MM.1S (cell line): ENCODE measurements at regions not wholly inside any gene's neighbourhood (a gene's known extent, or its start where the extent isn't known, plus 50 kb on each side); places are given as distances from the start of the nearest gene placed in this dataset.

Source experiments
- DNase-seq: peaks from one replicate; pipeline ENCODE4 v3.0.0-alpha.2; 2015
- H2AFZ ChIP-seq: fragments of 300-600 bp; sonication (generic); 2 replicates; pipeline ENCODE4 v1.6.0; 2016; ENCODE audit warnings: antibody characterized with exemption, low read length
- H3F3A ChIP-seq: fragments of 300-600 bp; sonication (generic); 2 replicates; pipeline ENCODE4 v1.6.1; 2016; ENCODE audit warnings: mild to moderate bottlenecking, antibody characterized with exemption, low read length, moderate library complexity, mixed read lengths; ENCODE audit not compliant: insufficient read depth
- H3K27ac ChIP-seq: fragments of 300-600 bp; sonication (generic); 2 replicates; pipeline ENCODE4 v1.5.1; 2016; ENCODE audit warnings: mild to moderate bottlenecking, low read length
- H3K27me3 ChIP-seq: fragments of 300-600 bp; sonication (generic); replicated peaks from 2 replicates; pipeline ENCODE4 v1.6.0; 2016; ENCODE audit warnings: low read length; ENCODE audit not compliant: insufficient read depth
- H3K36me3 ChIP-seq: fragments of 300-600 bp; sonication (generic); replicated peaks from 2 replicates; pipeline ENCODE4 v1.6.1; 2016; ENCODE audit warnings: mild to moderate bottlenecking, low read length, mixed read lengths; ENCODE audit not compliant: insufficient read depth
- H3K4me1 ChIP-seq: fragments of 300-600 bp; sonication (generic); 2 replicates; pipeline ENCODE4 v1.6.1; 2016; ENCODE audit warnings: low read length, mixed read lengths
- H3K4me2 ChIP-seq: fragments of 300-600 bp; sonication (generic); 2 replicates; pipeline ENCODE4 v1.6.0; 2016; ENCODE audit warnings: low read depth, low read length
- H3K4me3 ChIP-seq: fragments of 300-600 bp; sonication (generic); 2 replicates; pipeline ENCODE4 v1.5.1; 2016; ENCODE audit warnings: low read length, mixed read lengths
- H3K79me2 ChIP-seq: fragments of 300-600 bp; sonication (generic); 2 replicates; pipeline ENCODE4 v1.6.1; 2016; ENCODE audit warnings: mixed run types, low read length, mixed read lengths
- H3K9ac ChIP-seq: fragments of 300-600 bp; sonication (generic); 2 replicates; pipeline ENCODE4 v1.6.1; 2016; ENCODE audit warnings: low read length, mixed read lengths
- H3K9me2 ChIP-seq: fragments of 300-600 bp; sonication (generic); replicated peaks from 2 replicates; pipeline ENCODE4 v1.6.1; 2016; ENCODE audit warnings: mild to moderate bottlenecking, low read length, mixed read lengths; ENCODE audit not compliant: insufficient read depth
- H3K9me3 ChIP-seq: fragments of 300-600 bp; sonication (generic); replicated peaks from 2 replicates; pipeline ENCODE4 v1.6.1; 2016; ENCODE audit warnings: mild to moderate bottlenecking, low read length, mixed read lengths; ENCODE audit not compliant: insufficient read depth
- H4K20me1 ChIP-seq: fragments of 300-600 bp; sonication (generic); 2 replicates; pipeline ENCODE4 v1.6.1; 2016; ENCODE audit warnings: mild to moderate bottlenecking, low read length, moderate library complexity, mixed read lengths; ENCODE audit not compliant: insufficient read depth
- EZH2 ChIP-seq: fragments of 300-600 bp; sonication (generic); optimal IDR thresholded peaks from 2 replicates; pipeline ENCODE3; 2017; ENCODE audit warnings: low read depth, mild to moderate bottlenecking, antibody characterized with exemption, low read length, mixed read lengths
- EZH2phosphoT487 ChIP-seq: fragments of 300-600 bp; sonication (generic); IDR thresholded peaks from 2 replicates; pipeline ENCODE4 v1.6.1; 2018; ENCODE audit warnings: antibody characterized with exemption, low read length
- TF ChIP-seq, protein P1 (sequence below): fragments of 300-600 bp; sonication (generic); IDR thresholded peaks from 2 replicates; pipeline ENCODE4 v1.5.1; 2016; ENCODE audit warnings: antibody characterized with exemption, low read length, mixed read lengths

DNA sequence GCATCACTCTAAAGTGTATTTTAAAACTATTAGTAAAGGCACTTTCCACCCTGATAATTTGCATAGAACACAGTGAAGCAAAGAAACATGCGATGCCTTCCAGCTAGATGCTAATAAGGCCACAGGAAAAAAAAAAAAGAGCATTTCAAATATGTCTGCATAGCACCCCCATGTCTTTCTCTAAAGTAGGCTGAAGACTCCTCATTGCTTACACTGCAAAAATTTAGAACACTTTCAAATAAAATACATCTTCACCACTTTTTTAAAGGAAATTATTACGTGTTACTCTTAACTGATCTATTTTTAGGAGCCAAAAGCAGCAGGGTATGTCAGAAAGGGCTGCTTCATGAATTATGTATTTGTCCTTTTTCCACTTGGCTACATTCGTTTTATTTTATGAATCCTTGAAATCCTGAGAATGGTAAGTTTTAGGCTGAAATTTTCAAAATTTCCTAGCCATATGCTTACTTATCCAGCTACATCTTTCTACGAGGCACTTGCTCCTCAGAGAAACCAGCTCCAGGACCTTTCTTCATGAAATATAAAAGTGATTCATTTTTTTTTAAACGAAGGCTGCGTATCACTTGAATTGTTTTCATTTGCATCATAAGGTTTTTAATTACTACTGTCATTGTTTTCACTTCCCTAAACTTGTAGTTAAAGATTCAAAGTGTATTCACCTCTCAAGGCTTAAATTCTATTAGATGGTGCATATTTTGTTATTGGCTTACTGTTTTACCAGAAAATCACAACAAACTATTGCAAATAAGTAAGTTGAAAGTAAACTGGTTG is 513.0 kb downstream of the PTPRC start:
- Histone ChIP-seq H3K36me3 (no peaks in the 10 kb centered on the region), H4K20me1 (no peaks in the 10 kb centered on the region), H3K4me2 (no peak overlapping the region), H3K9me2 (no peaks in the 10 kb centered on the region), H3K4me3 (no peak overlapping the region), H3K27me3 (no peaks in the 10 kb centered on the region), H3F3A (no peaks in the 10 kb centered on the region), H3K9me3 (no peaks in the 10 kb centered on the region), H3K27ac (no peak overlapping the region), H3K4me1 (no peaks in the 10 kb centered on the region), H2AFZ (no peak overlapping the region), H3K9ac (no peak overlapping the region), H3K79me2 (no peaks in the 10 kb centered on the region)
- TF ChIP-seq EZH2phosphoT487 (no peak), EZH2 (no peak)
- TF ChIP-seq, protein P1, sequence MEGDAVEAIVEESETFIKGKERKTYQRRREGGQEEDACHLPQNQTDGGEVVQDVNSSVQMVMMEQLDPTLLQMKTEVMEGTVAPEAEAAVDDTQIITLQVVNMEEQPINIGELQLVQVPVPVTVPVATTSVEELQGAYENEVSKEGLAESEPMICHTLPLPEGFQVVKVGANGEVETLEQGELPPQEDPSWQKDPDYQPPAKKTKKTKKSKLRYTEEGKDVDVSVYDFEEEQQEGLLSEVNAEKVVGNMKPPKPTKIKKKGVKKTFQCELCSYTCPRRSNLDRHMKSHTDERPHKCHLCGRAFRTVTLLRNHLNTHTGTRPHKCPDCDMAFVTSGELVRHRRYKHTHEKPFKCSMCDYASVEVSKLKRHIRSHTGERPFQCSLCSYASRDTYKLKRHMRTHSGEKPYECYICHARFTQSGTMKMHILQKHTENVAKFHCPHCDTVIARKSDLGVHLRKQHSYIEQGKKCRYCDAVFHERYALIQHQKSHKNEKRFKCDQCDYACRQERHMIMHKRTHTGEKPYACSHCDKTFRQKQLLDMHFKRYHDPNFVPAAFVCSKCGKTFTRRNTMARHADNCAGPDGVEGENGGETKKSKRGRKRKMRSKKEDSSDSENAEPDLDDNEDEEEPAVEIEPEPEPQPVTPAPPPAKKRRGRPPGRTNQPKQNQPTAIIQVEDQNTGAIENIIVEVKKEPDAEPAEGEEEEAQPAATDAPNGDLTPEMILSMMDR, result no peak
- DNase-seq, result no peak

DNA sequence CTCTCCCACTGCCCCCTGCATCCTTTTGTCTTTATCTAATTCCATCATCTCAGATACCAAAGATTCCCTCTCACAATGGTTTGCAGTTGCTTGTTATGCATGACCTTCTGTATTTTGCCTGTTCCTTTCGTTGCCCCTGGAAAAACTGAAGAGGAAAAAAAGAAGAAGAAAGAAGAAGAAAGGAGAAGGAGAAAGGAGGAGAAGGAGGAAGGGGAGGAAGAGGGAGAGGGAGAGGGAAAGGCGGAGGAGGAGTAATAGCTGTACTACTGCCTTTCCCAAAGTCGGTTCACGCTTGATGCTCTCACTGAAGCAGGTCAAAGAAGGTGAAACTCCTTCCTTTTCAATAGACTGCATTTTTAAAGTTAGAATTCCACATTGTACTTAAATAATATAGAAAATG is 513.8 kb downstream of the PTPRC start:
- Histone ChIP-seq H3F3A (no peaks in the 10 kb centered on the region), H3K79me2 (no peaks in the 10 kb centered on the region), H2AFZ (no peak overlapping the region), H3K9me2 (no peaks in the 10 kb centered on the region), H4K20me1 (no peaks in the 10 kb centered on the region), H3K4me1 (no peaks in the 10 kb centered on the region), H3K36me3 (no peaks in the 10 kb centered on the region), H3K4me3 (no peak overlapping the region), H3K9ac (no peak overlapping the region), H3K27ac (no peak overlapping the region), H3K27me3 (no peaks in the 10 kb centered on the region), H3K9me3 (no peaks in the 10 kb centered on the region), H3K4me2 (no peak overlapping the region)
- TF ChIP-seq, protein P1, result no peak
- TF ChIP-seq EZH2phosphoT487 (no peak), EZH2 (no peak)
- DNase-seq, result no peak

DNA sequence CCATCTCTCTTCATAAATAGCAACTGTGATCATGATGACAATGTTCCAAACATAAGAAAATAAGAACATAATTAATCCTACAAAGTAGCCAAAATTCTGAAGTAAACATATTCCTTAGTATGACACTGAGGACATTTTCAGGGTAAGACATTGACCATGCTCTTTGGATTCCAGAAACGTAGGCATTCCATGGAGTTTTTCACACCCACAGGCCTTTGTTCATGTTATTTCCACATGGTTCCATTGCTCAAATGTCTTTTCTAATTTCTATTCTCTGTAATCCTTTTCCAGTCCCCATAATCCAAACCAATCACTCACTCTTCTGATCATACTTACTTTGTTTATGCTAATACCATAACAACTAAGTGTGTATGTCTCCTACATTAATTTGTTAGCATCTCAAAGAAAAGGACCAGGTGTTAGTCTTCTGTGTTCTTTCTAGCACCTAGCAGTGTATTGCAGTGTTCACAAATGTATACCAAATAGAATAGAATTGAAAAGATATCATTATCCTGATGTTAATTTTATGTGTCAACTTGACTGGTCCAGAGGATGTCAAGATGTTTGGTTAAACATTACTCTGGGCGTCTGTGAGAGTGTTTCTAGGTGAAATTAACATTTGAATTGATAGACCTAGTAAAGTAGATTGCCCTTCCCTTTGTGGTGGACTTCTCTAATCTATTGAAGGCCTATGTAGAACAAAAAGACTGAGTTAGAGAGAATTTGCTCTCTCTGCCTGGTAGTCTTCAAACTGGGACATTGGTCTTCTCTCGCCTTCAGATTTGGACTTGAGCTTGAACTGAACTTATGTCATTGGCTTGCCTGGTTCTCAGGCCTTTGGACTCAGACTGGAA is 516.6 kb downstream of the PTPRC start:
- Histone ChIP-seq H3K9me3 (no peaks in the 10 kb centered on the region), H3K36me3 (no peaks in the 10 kb centered on the region), H3F3A (no peaks in the 10 kb centered on the region), H3K79me2 (no peaks in the 10 kb centered on the region), H3K27ac (no peak overlapping the region), H3K27me3 (no peaks in the 10 kb centered on the region), H3K4me1 (no peaks in the 10 kb centered on the region), H3K9me2 (no peaks in the 10 kb centered on the region), H3K4me3 (no peak overlapping the region), H2AFZ (no peak overlapping the region), H3K9ac (no peak overlapping the region), H4K20me1 (no peaks in the 10 kb centered on the region), H3K4me2 (no peak overlapping the region)
- TF ChIP-seq EZH2 (no peak), EZH2phosphoT487 (no peak)
- TF ChIP-seq, protein P1, result no peak
- DNase-seq, result no peak
